Bronchial epithelial cell (primary cell): ENCODE measurements at regions not wholly inside any gene's neighbourhood (a gene's known extent, or its start where the extent isn't known, plus 50 kb on each side); places are given as distances from the start of the nearest gene placed in this dataset.
A peak's percentile ranks its signal among the peaks of the same experiment; 100 is the strongest.

ENCODE experiments used
- DNase-seq: peaks from one replicate; pipeline ENCODE4 v3.0.0-alpha.2; 2010; ENCODE audit warnings: low read depth
- FAIRE-seq: peaks from 2 replicates; lab custom pipeline; 2011; peaks lifted over from hg19 to GRCh38; lab: Jason Lieb, UNC
- H3K27me3 ChIP-seq: 2 replicates; pipeline ENCODE4 v1.5.1; 2011; ENCODE audit warnings: low read length; ENCODE audit not compliant: control insufficient read depth, insufficient read depth
- H3K36me3 ChIP-seq: 2 replicates; pipeline ENCODE4 v1.5.1; 2011; ENCODE audit warnings: low read length; ENCODE audit not compliant: control insufficient read depth, insufficient read depth
- H3K4me3 ChIP-seq: 2 replicates; pipeline ENCODE4 v1.5.1; 2011; ENCODE audit warnings: mild to moderate bottlenecking, low read depth, low read length, control low read depth
- CTCF ChIP-seq: IDR thresholded peaks from 2 replicates; pipeline ENCODE4 v1.5.1; 2011; ENCODE audit warnings: mild to moderate bottlenecking, moderate library complexity, low read length, control low read depth, inconsistent platforms; ENCODE audit not compliant: insufficient read depth, severe bottlenecking

DNA sequence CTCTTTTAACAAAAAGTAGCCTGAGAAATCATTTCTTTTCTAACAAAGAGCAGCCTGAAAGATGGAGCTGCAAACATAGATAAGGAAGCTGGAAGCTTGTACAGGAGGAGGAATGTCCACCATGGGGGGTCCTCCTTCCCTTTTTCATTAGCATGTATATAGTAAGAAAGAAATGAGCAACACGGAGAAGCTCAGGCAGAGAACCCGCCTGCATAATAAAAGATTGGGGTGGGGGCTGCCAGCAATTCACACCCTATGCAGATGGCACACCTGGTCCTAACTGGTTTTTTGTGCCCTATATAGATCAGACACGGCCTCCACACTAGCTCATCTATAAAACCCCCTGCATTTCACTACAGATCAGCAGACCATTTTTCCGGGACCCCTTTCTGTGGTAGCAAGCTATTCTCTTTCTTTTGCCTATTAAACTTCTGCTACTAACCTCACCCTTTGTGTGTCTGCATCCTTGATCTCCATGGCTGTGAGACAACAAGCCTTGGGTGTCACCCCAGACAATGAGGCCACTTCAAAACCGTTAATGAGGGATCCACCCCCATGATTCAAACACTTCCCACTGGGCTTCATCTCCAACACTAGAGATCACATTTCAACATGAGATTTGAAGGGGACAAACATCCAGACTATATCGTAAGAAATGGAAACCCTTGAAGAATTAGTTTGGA is 167.5 kb upstream of the FREM2 start:
- no peaks in the 10 kb centered on the region for H3K27me3 ChIP-seq
- no peak for TF ChIP-seq CTCF
- no peak for FAIRE-seq

GRCh38 chr13:38520041-38520440 is 166.8 kb upstream of the FREM2 start:
- FAIRE-seq (no peak), DNase-seq (no peak)
- no peaks in the 10 kb centered on the region for H3K36me3 ChIP-seq
- no peaks in the 10 kb centered on the region for H3K27me3 ChIP-seq
- H3K4me3 ChIP-seq, result no peak overlapping the region
- no peak for TF ChIP-seq CTCF

More for the DNA sequence above, 167.5 kb upstream of the FREM2 start:
- DNase-seq, result no peak
- Histone ChIP-seq H3K36me3 (no peaks in the 10 kb centered on the region), H3K4me3 (no peak overlapping the region)

- no peak for TF ChIP-seq CTCF
- FAIRE-seq (peak; percentile 82), DNase-seq (no peak)
- no peak overlapping the region for H3K4me3 ChIP-seq
- H3K27me3 ChIP-seq, result no peaks in the 10 kb centered on the region
- no peaks in the 10 kb centered on the region for H3K36me3 ChIP-seq
These were observed 159.7 kb upstream of the FREM2 start for GRCh38 chr13:38527140-38527539.

DNA sequence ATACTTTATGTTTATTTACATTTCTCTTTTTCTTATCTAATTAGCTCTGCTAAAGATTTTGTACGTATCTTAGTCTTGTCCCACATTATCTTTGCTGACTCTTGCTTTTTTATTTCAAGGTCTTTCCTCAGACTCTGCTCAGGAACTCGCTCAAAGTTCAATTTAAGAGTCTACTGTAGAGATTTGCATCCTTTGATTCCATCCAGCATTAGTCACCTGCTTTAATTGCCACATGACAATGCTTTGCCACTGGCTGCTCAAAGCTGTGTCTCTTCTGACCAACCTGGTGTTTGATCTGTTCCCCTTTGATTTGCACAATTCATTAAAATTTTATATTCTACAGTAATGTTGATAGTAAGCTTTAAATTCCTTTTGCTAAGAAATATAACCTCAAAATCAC is 157.9 kb upstream of the FREM2 start:
- FAIRE-seq (no peak), DNase-seq (no peak)

GRCh38 chr13:38530492-38530891 is 156.4 kb upstream of the FREM2 start:
- no peak for FAIRE-seq
- H3K27me3 ChIP-seq, result no peaks in the 10 kb centered on the region
- peak; percentile 6 for TF ChIP-seq CTCF
- no peak overlapping the region for H3K4me3 ChIP-seq
- H3K36me3 ChIP-seq, result no peaks in the 10 kb centered on the region
- peak; percentile 24 for DNase-seq

More for the DNA sequence above, 157.9 kb upstream of the FREM2 start:
- TF ChIP-seq CTCF, result no peak
- Histone ChIP-seq H3K4me3 (no peak overlapping the region), H3K27me3 (no peaks in the 10 kb centered on the region), H3K36me3 (no peaks in the 10 kb centered on the region)

GRCh38 chr13:38535261-38535660 is 151.6 kb upstream of the FREM2 start:
- no peaks in the 10 kb centered on the region for H3K36me3 ChIP-seq
- no peak for FAIRE-seq
- no peak for TF ChIP-seq CTCF
- H3K27me3 ChIP-seq, result no peaks in the 10 kb centered on the region
- DNase-seq, result no peak
- no peak overlapping the region for H3K4me3 ChIP-seq
